H9 (cell line): ENCODE measurements at regions not wholly inside any gene's neighbourhood (a gene's known extent, or its start where the extent isn't known, plus 50 kb on each side); places are given as distances from the start of the nearest gene placed in this dataset. TPM values are rescaled to one million over a fixed set of nuclear protein-coding genes. Genes with fewer than 3 reads are reported as not detected.

Source experiments
- DNase-seq: peaks from one replicate; pipeline ENCODE4 v3.0.0-alpha.2; 2017
- H2AFZ ChIP-seq: one replicate; pipeline ENCODE4 v1.6.1; 2013; ENCODE audit warnings: mild to moderate bottlenecking, low read length, control low read depth, moderate library complexity
- H2AK5ac ChIP-seq: 2 replicates; pipeline ENCODE4 v1.6.1; 2013; ENCODE audit warnings: low read length, control low read depth, mixed read lengths; ENCODE audit not compliant: insufficient read length
- H2BK120ac ChIP-seq: one replicate; pipeline ENCODE4 v1.6.1; 2013; ENCODE audit warnings: low read depth, mild to moderate bottlenecking, low read length, control low read depth, inconsistent platforms; ENCODE audit not compliant: poor library complexity, severe bottlenecking
- H2BK12ac ChIP-seq: 2 replicates; pipeline ENCODE4 v1.6.1; 2013; ENCODE audit warnings: low read length, control low read depth, mixed read lengths, low read depth; ENCODE audit not compliant: insufficient read length
- H2BK15ac ChIP-seq: 2 replicates; pipeline ENCODE4 v1.6.1; 2013; ENCODE audit warnings: low read depth, low read length, control low read depth
- H2BK20ac ChIP-seq: one replicate; pipeline ENCODE4 v1.6.1; 2013; ENCODE audit warnings: low read depth, mild to moderate bottlenecking, low read length, control low read depth, inconsistent platforms; ENCODE audit not compliant: poor library complexity, severe bottlenecking
- H2BK5ac ChIP-seq: 2 replicates; pipeline ENCODE4 v1.6.1; 2013; ENCODE audit warnings: low read length, control low read depth, mixed read lengths; ENCODE audit not compliant: insufficient read length
- H3K14ac ChIP-seq: 2 replicates; pipeline ENCODE4 v1.6.1; 2013; ENCODE audit warnings: low read length, control low read depth; ENCODE audit not compliant: insufficient read depth
- H3K18ac ChIP-seq: 2 replicates; pipeline ENCODE4 v1.6.1; 2013; ENCODE audit warnings: low read depth, mild to moderate bottlenecking, mixed read lengths, low read length, control low read depth; ENCODE audit not compliant: insufficient read length
- H3K23ac ChIP-seq: 2 replicates; pipeline ENCODE4 v1.6.1; 2013; ENCODE audit warnings: low read length, control low read depth, mixed read lengths, low read depth; ENCODE audit not compliant: insufficient read length
- H3K23me2 ChIP-seq: 2 replicates; pipeline ENCODE4 v1.6.1; 2013; ENCODE audit warnings: low read depth, mild to moderate bottlenecking, mixed read lengths, low read length, control low read depth; ENCODE audit not compliant: insufficient read length, poor library complexity, severe bottlenecking
- H3K27ac ChIP-seq: 2 replicates; pipeline ENCODE4 v1.5.1; 2013; ENCODE audit warnings: low read length, control low read depth, mixed read lengths, low read depth; ENCODE audit not compliant: insufficient read length
- H3K27me3 ChIP-seq: 2 replicates; pipeline ENCODE4 v1.6.1; 2013; ENCODE audit warnings: low read length, control low read depth, inconsistent platforms; ENCODE audit not compliant: insufficient read depth
- H3K4ac ChIP-seq: 2 replicates; pipeline ENCODE4 v1.6.1; 2013; ENCODE audit warnings: low read depth, mild to moderate bottlenecking, control low read depth, inconsistent platforms, low read length, moderate library complexity
- H3K4me1 ChIP-seq: 2 replicates; pipeline ENCODE4 v1.6.1; 2013; ENCODE audit warnings: low read length, control low read depth, inconsistent platforms; ENCODE audit not compliant: insufficient read depth
- H3K4me2 ChIP-seq: 2 replicates; pipeline ENCODE4 v1.6.1; 2013; ENCODE audit warnings: low read length, control low read depth, mixed read lengths; ENCODE audit not compliant: insufficient read length, insufficient read depth
- H3K56ac ChIP-seq: 2 replicates; pipeline ENCODE4 v1.6.1; 2013; ENCODE audit warnings: low read depth, mild to moderate bottlenecking, mixed read lengths, low read length, control low read depth; ENCODE audit not compliant: insufficient read length
- H3K79me1 ChIP-seq: 2 replicates; pipeline ENCODE4 v1.6.1; 2013; ENCODE audit warnings: low read depth, mild to moderate bottlenecking, moderate library complexity, low read length, control low read depth, inconsistent platforms; ENCODE audit not compliant: insufficient read depth, poor library complexity, severe bottlenecking
- H3K79me2 ChIP-seq: 2 replicates; pipeline ENCODE4 v1.6.1; 2013; ENCODE audit warnings: low read length, control low read depth, inconsistent platforms; ENCODE audit not compliant: insufficient read depth
- H3K9ac ChIP-seq: 2 replicates; pipeline ENCODE4 v1.6.1; 2013; ENCODE audit warnings: low read length, control low read depth, mixed read lengths; ENCODE audit not compliant: insufficient read length; ENCODE audit errors: extremely low read depth
- H3K9me3 ChIP-seq: one replicate; pipeline ENCODE4 v1.6.1; 2013; ENCODE audit warnings: low read depth, low read length, inconsistent platforms; ENCODE audit not compliant: control insufficient read depth
- H3T11ph ChIP-seq: one replicate; pipeline ENCODE4 v1.6.1; 2013; ENCODE audit warnings: mild to moderate bottlenecking, low read length, control low read depth, inconsistent platforms
- H4K20me1 ChIP-seq: one replicate; pipeline ENCODE4 v1.6.1; 2013; ENCODE audit not compliant: control insufficient read depth, insufficient read length, insufficient read depth
- H4K5ac ChIP-seq: 2 replicates; pipeline ENCODE4 v1.6.1; 2013; ENCODE audit warnings: low read depth, mild to moderate bottlenecking, mixed read lengths, low read length, control low read depth; ENCODE audit not compliant: insufficient read length
- H4K8ac ChIP-seq: replicated peaks from 2 replicates; pipeline ENCODE4 v1.6.1; 2013; ENCODE audit warnings: low read length, control low read depth, mixed read lengths, low read depth; ENCODE audit not compliant: insufficient read length
- H4K91ac ChIP-seq: 2 replicates; pipeline ENCODE4 v1.6.1; 2013; ENCODE audit warnings: low read depth, mild to moderate bottlenecking, moderate library complexity, mixed read lengths, low read length, control low read depth; ENCODE audit not compliant: insufficient read length
- H3K27ac Mint-ChIP-seq, 3 experiments: 2 replicates in 2 of 3; 3 replicates in 1 of 3; pipeline ENCODE4 v1.8.0; 2020 to 2021; ENCODE audit warnings: mixed read lengths in 3 of 3, mild to moderate bottlenecking in 1 of 3, moderate library complexity in 1 of 3
- H3K27me3 Mint-ChIP-seq: 2 replicates; pipeline ENCODE4 v1.8.0; 2021; ENCODE audit warnings: low read depth, mild to moderate bottlenecking, moderate library complexity, mixed read lengths
- H3K36me3 Mint-ChIP-seq, 3 experiments: 2 replicates in 2 of 3; 3 replicates in 1 of 3; pipeline ENCODE4 v1.8.0; 2020 to 2021; ENCODE audit warnings: low read depth in 3 of 3, mixed read lengths in 3 of 3; ENCODE audit not compliant: insufficient read depth in 1 of 3
- H3K4me1 Mint-ChIP-seq, 2 experiments: 2 replicates each; pipeline ENCODE4 v1.8.0; 2020; ENCODE audit warnings: mixed read lengths in 2 of 2
- H3K4me3 Mint-ChIP-seq, 2 experiments: 2 replicates in 1 of 2; 3 replicates in 1 of 2; pipeline ENCODE4 v1.8.0; 2020 to 2021; ENCODE audit warnings: mild to moderate bottlenecking in 2 of 2, mixed read lengths in 2 of 2, moderate library complexity in 1 of 2
- H3K9me3 Mint-ChIP-seq, 2 experiments: 2 replicates in 1 of 2; 3 replicates in 1 of 2; pipeline ENCODE4 v1.8.0; 2020; ENCODE audit warnings: mild to moderate bottlenecking in 2 of 2, mixed read lengths in 2 of 2, moderate library complexity in 1 of 2
- CTCF ChIP-seq: fragments of 200-600 bp; sonication (generic); conservative IDR thresholded peaks from 3 replicates; pipeline ENCODE4 v1.8.0; 2021; ENCODE audit warnings: antibody characterized with exemption, mild to moderate bottlenecking
- WGBS: extraction: QIAGEN DNeasy Blood & Tissue Kit; methylation state at CpG from one replicate; pipeline ENCODE4 v1.1.7; 2013; ENCODE audit warnings: missing lambda C conversion rate, low lambda C conversion rate, mixed read lengths; ENCODE audit not compliant: insufficient read length; ENCODE audit errors: extremely low coverage; 5-methylcytosine and 5-hydroxymethylcytosine counted together
- microRNA-seq: library from miRNA; unstranded; fragments of <30 nt; microRNA quantifications from one replicate; pipeline ENCODE4, GENCODE V29; 2020; ENCODE audit warnings: borderline microRNAs expressed

- H2BK15ac ChIP-seq = no peak overlapping the region
- H3T11ph ChIP-seq = no peak overlapping the region
- H3K27ac ChIP-seq = no peak overlapping the region
- H3K4ac ChIP-seq = no peak overlapping the region
- no peak overlapping the region for H4K8ac ChIP-seq
- peak overlapping the region; percentile 22 for H3K18ac ChIP-seq
- H4K20me1 ChIP-seq = no peaks in the 10 kb centered on the region
- no peaks in the 10 kb centered on the region for H3K23me2 ChIP-seq
- H3K9me3 ChIP-seq = no peaks in the 10 kb centered on the region
- H3K79me1 ChIP-seq = no peaks in the 10 kb centered on the region
- H3K4me3 Mint-ChIP-seq = no peak overlapping the region
- no peaks in the 10 kb centered on the region for H3K27me3 ChIP-seq
- DNase-seq = no peak
- H3K9me3 Mint-ChIP-seq = no peaks in the 10 kb centered on the region
- H3K79me2 ChIP-seq = no peaks in the 10 kb centered on the region
- no peak overlapping the region for H2BK12ac ChIP-seq
- H3K27me3 Mint-ChIP-seq = no peaks in the 10 kb centered on the region
- no peak overlapping the region for H4K91ac ChIP-seq
- no peak overlapping the region for H2AFZ ChIP-seq
- H2BK5ac ChIP-seq = no peak overlapping the region
- WGBS = no CpG with 5 or more reads among the region's 13 CpGs
- no peak overlapping the region for H2BK120ac ChIP-seq
- H3K23ac ChIP-seq = no peak overlapping the region
- H3K4me1 ChIP-seq = peaks cover 3% of the 10 kb centered on the region; the same call in 1 of the 2 replicates
- no peak for TF ChIP-seq CTCF
- H2AK5ac ChIP-seq = no peak overlapping the region
- no peak overlapping the region for H3K9ac ChIP-seq
- no peak overlapping the region for H3K14ac ChIP-seq
- no peak overlapping the region for H2BK20ac ChIP-seq
- no peak overlapping the region for H3K4me2 ChIP-seq
- peak overlapping the region; percentile 15 to 88 (median 73); a peak in 5 of 7 replicates for H3K27ac Mint-ChIP-seq
- H3K36me3 Mint-ChIP-seq = peaks cover 3 to 5% (median 3%) of the 10 kb centered on the region in 3 experiments; a peak in 5 of 7 replicates
- H4K5ac ChIP-seq = no peak overlapping the region
- H3K56ac ChIP-seq = no peak overlapping the region
- peaks cover 17 to 20% of the 10 kb centered on the region in 2 experiments for H3K4me1 Mint-ChIP-seq
Observed at GRCh38 chr22:25514436-25515180, 49.9 kb upstream of the GRK3 start.

Small RNA genes lying in the stretch of these regions (microRNA-seq; reads per million reads assigned to microRNA genes)
- not detected for gene MIR6817
